HG03457 (cell line): ENCODE measurements at regions not wholly inside any gene's neighbourhood (a gene's known extent, or its start where the extent isn't known, plus 50 kb on each side); places are given as distances from the start of the nearest gene placed in this dataset.
A peak's percentile ranks its signal among the peaks of the same experiment; 100 is the strongest.

ENCODE experiments used
- ATAC-seq: cut with Tn5 transposase; IDR thresholded peaks from one replicate; pipeline ENCODE4 v1.9.1; 2021; ENCODE audit warnings: moderate number of reproducible peaks; ENCODE audit not compliant: unreplicated experiment

DNA sequence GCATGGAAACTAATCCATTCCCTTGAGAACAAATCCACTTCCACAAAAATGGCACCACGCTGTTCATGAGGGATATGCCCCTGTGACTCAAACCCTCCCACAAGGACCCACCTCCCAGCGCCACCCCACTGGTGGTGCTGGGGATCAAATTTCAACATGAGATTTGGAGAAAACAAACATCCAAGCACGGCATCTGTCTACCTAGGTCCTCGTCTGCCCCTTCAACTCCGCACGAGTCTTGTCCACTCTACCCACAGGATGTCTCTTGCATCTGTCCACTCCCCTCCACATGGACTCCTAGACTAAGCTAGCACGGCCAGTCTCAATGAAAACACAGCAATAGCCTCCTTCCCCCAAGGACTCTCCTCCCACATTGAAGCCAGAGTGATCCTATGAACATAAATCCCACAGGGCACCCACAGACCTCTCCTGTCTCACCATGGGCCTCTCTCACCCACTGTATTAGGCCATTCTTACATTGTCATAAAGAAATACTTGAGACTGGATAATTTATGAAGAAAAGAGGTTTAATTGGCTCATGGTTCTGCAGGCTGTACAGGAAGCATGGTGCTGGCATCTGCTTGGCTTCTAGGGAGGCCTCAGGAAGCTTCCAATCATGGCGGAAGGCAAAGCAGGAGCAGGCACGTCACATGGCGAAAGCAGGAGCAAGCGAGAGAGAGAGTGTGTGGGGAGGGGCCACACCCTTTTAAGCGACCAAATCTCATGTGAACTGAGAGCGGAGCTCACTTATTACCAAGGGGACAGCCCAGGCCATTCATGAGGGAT lies 101.4 kb downstream of the TOMM20 start:
- ATAC-seq, result no peak

DNA sequence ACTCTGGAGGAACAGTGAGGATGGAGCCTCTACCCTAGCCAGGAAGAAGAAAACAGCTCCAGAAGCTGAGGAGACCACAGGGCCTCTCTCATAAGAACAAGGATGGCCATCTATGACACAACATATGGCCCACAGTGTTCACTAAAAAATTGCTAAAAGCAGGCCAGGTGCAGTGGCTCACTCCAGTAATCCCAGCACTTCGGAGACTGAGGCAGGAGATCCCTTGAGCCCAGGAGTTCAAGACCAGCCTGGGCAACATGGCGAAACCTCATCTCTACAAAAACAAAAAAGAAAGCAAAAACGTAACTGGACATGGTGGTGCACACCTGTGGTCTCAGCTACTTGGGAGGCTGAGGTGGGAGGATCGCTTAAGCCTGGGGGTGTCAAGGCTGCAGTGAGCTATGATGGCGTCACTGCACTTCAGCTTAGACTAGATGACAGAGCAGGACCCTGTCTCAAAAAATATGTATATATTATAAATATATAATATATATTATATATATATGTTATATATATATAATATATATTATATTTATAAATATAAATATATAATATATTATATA lies 103.1 kb downstream of the TOMM20 start:
- no peak for ATAC-seq

DNA sequence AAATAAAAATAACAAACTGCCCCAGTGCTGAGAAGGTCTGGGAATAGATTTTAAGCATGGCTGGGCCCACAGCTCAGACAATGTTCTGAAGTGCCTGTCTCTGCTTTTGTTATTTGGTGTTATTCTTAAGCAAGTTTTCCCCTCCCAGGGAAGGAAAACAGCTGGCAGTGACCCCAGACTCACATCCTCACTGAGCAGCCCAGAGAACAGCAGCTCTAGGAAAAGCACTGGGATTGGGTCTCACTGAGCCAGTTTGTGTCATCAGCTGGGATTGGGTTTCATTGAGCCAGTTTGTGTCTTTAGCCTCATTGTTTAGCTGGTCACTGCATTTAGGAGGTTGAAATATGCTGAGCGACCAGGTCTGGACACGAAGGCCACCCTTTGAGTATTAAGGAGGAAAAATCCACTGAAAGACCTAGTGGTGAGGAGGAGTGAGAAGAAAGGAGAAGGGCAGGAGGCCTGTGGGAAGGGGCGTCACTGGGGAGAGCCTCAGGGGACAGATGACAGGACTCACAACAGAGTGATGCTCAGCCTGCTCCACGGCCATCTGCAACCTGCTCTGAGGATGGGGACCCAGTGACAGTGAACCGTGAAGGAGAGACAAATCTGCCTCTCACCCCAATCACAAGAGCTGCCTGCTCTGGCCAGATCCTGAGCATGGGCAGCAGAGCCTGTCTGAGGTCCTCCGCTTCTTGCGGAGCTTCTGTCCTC lies 103.8 kb downstream of the TOMM20 start:
- ATAC-seq, result no peak

DNA sequence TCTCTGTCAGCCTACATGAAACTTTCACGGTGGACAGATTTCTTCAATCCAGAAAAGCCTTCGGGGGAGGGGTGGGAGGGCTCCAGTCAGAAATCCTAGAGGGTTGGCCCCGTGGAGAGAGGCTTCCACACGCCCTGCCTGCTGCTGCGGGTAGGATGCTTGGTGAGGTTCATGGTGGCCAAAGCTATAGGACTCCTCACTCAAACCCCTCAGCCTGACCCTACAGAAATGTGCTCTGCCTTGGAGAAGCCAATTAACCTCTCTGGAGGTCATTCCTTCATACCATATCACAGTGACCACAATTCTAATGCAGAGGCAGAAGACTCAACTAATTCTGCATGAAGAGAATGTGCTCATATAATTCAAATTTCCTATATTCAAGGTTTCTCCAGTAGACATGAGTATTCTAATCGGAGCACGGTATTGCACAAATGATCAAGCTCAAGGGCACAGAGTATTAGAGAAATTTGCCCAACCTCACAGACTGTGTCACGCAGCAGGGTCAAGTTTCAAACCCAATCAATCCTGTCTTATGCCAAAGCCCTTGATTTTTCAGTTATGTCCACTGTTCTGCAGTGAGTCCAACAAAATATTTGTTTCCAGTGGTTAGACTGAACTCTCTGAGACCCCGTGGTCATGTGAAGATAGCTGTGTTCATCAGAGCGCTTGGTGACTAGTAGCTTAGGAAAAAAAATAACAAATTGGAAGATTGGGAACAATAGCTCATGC lies 104.8 kb downstream of the TOMM20 start:
- ATAC-seq, result no peak

DNA sequence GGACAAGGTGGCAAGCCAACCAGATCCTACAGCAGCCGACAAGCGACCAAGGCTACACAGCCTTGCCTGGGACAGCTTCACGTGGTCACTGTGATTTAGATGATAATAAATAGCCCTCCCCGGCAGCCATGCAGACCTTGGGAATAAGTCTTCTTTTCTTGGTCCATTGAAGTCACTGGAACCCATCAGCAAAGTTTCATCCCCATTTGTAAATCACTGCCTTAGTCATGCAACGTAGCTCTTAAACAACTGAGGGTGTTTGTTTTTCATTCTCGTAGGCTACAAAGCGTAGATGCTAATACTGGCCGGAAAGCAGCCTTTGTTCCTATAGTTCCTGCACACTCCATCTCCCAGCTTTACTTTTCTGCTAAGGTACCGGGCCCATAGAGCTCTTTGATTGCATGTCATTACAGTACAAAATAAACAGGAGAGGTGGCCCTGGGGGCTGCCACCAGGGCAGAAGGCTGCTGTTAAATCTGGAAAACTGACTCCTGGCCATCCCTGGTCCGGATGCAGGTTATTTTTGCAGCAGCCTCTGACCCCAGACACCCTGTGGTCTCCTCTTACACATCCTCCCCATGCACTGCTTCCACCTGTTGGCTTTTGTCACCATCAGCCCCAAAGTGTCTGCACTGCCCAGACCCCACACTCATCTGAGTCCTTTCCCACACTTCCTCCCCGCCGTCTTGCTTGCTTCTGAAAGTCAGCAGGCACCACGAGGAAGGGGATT lies 105.5 kb downstream of the TOMM20 start:
- peak; percentile 39 for ATAC-seq

DNA sequence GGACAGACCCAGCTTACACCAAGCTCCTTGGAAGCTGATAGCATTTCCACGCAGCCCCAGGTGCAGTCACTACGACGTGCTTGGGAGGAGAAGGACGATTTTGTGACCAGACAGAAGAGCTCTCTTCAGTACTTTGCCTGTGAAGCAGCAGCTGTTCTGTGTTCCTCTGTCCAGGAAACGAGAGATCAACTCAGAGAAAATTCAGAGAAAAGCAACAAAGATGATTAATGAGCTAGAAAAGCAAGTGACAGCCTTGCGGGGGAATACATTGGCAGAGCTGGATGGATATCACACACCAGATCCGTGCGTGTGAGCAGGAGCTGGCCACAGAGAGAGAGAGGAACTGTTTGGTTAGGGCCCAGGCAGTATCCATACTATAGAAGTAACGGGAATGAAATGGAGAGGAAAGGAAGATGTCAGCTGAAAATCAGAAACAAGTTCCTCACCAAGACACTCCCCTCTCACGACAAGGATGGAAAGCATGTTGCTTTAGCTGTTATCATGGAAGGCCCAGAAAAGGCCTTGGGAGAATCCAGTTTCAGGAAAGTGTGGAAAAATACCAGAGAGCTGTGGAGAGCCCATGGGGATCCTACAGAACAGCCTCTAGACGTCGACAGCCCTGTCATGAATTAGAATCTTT lies 106.2 kb downstream of the TOMM20 start:
- ATAC-seq, result no peak

DNA sequence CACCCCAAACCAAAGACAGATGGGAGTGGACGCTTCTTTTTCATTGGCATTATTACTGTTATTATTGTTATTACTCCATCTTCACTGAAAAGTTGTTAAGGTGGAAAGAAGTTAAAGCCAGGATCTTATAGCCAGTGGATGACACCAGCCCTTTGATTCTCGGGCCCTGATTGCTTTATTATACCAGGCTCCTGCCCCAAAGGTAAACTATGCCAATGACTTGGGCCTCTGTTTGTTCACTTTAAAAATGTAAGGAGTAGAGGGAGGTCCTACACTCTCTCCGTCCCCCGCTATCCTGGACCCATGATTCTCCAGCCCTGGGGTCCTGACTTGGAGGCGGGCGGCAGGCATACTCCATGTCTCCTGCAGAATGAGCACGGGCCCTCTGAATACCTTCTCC lies 106.8 kb downstream of the TOMM20 start:
- no peak for ATAC-seq

DNA sequence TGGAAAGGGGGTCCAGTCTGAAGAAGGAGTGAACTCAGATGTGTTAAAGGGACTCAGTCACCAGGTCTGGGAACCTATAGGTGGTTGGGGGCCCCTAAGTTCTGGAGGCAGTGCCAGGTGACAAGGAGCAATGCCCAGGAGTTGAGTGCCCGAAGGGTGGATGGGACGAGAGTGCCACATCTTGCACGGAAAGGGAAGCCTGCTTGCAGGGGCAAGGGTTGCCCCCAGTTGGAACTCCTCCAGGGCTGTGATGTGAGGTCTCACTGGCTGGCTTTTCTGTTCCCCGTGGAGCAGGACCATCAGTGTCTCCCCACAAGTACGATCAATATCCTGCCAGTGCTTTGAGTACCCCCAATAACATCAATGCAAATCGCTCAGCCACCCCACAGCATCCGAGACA lies 107.3 kb downstream of the TOMM20 start:
- no peak for ATAC-seq

DNA sequence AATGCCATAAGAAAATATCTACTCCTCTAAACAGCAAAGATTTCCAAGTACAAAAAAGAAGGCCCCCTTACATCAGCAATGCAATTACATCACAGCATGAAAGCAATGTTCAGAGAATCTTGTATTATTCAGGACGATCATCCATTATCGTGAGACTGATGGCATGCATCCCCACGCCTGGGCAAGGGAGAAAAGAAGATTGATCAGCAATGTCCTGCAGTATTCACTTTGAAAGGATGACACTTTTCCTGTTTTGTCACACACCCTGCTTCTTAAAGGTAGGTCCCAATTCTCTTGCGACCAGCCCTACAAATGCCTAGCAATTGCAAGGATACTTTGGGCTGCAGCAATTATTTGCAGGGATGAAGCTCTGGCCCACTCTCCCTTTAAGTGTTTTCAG lies 108.7 kb downstream of the TOMM20 start:
- no peak for ATAC-seq

DNA sequence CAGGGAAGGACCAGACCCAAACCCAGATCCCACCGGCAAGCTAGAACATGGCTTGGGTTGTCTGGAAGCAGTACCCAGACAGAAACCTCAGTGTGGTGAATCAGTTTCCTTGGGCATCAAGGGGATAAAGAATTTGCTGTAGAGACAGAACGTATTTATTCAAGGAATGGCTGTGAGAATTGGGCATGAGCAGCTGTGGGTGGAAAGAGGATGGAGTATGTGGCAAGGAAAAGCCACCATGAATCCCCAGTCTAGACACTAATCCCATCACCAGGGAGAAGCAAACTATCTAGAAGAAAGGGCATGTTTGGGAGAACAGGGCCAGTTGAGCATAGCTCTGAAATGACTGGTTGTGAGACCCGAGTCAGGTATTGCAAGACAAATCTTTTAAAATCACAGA lies 109.2 kb downstream of the TOMM20 start:
- ATAC-seq, result no peak

DNA sequence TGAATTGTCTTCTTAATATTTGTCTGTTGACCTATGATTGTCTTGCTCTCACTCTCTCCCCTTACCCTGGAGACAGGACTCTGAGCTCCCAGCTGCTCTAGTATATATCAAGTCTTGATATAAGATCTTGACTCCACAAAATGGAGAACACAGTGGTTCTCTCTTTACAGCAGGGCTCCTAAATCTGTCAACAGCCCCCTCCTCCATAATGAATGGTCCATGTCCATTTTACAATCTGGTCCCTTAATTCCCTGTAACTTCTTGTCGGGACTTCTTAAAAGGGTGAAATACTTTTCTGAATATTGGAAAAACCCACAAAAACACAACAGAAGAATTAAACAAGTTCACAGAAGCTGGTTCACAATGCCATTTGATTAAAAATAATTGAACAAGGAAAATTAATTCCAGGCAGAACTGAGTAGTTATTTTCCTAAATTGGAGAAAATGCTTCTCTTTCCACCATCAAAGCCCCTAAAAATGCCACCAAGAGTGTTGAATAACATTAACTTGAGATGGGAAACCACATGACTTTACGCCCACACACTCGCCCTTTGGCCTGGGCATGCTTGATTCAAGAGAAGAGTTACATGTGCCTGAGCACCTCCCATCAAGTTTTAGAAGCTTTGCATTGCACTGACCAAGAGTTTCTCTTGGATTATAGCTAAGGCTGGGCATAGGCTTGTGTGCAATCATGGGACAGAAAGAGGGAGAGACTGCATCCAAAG lies 109.8 kb downstream of the TOMM20 start:
- ATAC-seq, result no peak

DNA sequence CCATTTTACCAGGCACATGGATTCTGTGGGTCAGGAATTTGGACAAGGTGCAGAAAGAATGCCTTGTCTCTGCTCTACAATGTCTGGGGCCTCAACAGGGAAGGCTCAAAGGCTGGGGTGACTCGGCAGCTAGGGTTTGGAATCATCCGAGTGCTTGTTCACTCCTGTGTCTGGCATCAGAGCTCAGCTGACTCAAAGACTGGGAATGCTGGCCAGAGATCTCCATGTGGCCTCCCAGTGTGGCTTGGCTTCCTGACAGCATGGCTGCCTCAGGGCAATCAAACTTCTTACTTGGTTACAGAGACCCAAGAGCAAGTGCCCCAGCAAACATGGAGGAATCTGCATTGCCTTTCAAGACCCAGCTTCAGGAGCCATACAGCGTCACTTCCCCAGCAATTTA lies 110.5 kb downstream of the TOMM20 start:
- ATAC-seq, result no peak

DNA sequence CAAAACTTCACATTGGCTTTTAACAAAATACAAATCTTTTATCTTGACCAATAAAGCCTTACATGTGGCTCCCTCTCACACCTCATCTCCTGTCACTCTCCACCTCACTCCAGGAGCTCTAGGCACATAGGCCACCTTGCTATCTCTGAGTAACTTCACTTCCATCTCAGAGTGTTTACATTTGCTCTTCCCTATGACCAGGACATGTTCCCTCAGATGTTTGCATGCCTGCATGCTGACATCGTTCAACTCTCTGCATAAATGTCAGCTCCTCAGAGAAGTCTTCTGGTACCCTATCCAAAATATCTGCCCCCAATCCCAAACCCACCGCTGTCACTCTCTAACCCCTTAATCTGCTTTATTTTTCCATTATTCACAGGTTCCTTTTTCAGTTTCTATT lies 110.9 kb downstream of the TOMM20 start:
- ATAC-seq, result no peak

DNA sequence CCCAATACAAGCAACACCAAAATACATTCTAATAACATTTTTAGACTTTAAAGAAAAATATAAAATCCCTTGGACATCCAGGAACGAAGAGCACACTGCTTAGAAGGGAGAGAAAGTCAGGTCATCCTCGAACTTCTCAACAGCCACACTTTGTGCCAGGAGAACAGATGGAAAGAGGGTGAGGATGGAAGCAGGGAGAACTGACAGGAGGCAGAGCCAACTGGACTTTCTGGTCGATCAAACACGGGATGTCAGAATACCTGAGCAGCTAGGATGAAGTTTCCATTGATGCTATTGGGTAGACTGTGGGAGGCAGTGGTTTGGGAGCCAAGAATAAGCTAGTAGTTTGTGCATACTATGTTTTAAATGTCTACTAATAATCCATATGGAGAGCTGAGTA lies 111.4 kb downstream of the TOMM20 start:
- ATAC-seq, result no peak

DNA sequence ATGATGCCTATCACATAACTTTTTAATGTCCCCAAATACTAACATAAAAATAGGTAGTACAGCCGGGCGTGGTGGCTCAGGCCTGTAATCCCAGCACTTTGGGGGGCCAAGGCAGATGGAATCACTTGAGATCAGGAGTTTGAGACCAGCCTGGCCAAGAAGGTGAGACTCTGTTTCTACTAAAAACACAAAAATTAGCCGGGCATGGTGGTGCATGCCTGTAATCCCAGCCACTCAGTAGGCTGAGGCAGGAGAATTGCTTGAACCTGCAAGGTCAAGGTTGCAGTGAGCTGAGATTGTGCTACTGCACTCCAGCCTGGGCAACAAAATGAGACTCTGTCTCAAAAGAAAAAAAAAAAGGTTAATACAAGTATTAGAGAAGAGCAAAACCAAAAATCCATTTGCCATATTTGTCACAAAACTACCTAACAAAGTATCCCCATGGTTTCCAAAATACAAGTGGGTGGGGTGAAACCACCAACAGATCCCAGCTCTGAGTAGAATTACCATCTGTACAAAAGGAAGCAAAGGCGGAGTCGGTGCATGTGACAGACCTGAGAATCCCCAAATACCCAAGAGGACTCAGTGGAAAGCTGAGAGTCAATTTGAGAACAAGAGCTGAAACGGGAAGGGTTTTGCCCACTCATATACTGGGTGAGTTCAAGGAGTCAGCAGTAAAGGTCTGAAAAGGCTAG lies 113.2 kb downstream of the TOMM20 start:
- no peak for ATAC-seq

DNA sequence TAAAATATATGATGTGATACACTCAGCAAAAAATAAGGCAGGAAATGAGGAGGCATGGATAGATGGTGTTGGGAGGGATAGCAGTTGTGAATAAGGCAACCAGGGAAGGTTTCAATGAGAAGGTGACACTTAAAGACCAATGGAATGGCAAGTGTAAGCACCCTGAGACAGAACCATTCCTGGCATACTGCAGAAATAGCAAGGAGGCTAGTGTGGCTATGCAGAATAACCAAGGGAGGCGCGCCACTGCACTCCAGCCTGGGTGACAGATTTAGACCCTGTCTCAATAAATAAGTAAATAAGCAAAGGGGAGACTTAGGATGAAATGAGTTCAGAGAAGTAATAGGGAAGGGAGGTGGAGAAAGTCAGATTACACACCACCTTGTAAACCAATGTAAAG lies 113.9 kb downstream of the TOMM20 start:
- no peak for ATAC-seq

DNA sequence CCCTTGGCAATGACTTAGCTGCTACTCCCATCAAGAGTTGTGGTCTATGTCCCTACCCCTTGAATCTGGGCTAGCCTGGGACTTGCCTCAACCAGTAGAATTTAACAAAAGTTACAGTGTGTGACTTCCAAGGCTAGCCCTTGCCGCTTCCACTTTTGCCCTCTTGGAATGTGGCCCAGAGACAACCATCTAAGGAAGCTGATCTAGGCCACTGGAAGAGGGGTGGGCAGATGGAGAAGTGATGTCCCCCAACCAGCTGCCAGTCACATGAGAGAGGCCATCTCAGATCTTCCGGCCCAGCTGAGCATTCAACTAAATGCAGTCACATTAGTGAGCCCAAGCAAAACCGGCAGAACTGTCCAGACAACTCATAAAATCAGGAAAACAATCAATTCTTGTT lies 115.1 kb downstream of the TOMM20 start:
- no peak for ATAC-seq

DNA sequence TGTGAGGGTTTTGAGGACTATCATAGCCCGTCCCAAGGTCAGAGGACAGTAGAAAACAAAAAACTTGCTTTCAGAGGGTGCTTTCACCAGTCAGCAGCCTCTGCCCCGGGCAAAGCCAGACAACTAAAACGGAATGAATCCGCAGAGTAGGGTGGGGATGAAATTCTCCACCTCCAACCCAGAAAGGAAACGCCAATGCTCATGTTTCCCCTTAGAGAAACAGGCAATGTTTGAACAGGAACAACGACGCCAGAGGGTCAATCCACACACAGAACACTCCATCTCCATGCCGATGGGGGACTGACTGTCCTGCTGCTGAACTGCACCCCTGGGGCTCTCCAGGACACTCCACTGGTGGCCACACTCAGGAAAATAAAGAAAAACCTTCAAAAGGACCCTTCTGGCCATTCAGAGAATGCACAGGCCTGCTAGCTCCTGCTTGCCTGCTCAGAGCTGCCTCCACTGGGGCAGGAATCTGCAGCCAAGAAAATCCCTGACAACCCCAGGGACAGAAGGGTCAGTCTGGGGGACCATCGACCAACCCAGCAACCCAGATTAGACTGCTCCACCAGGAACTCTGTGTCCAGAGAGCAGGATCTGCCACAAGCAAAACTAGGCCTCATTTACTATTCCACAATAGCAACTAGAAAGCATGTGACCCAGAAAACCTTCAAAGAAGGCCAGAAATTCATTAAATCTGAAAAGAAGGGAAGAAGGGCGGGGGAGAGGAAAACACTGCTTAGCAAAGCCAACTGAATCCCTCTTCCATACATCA lies 116.0 kb downstream of the TOMM20 start:
- ATAC-seq, result no peak
